Keratinocyte (primary cell): ENCODE measurements at regions not wholly inside any gene's neighbourhood (a gene's known extent, or its start where the extent isn't known, plus 50 kb on each side); places are given as distances from the start of the nearest gene placed in this dataset.

Source experiments
- DNase-seq: peaks from one replicate; pipeline ENCODE4 v3.0.0-alpha.2; 2011; ENCODE audit warnings: low read depth, missing footprints, low spot score
- FAIRE-seq: peaks from 2 replicates; lab custom pipeline; 2011; peaks lifted over from hg19 to GRCh38; lab: Jason Lieb, UNC
- H2AFZ ChIP-seq: 2 replicates; pipeline ENCODE4 v1.6.0; 2012; ENCODE audit warnings: low read length, control low read depth, inconsistent platforms; ENCODE audit not compliant: control insufficient read depth
- H3K27ac ChIP-seq: 2 replicates; pipeline ENCODE4 v1.5.1; 2011; ENCODE audit warnings: low read length; ENCODE audit not compliant: control insufficient read depth, insufficient read depth
- H3K27me3 ChIP-seq: 3 replicates; pipeline ENCODE4 v1.6.0; 2011; ENCODE audit warnings: low read length; ENCODE audit not compliant: control insufficient read depth, insufficient read depth; ENCODE audit errors: extremely low read depth
- H3K36me3 ChIP-seq, 2 experiments: 2 replicates in 1 of 2; 3 replicates in 1 of 2; pipeline ENCODE4 v1.5.1; 2011; ENCODE audit warnings: low read length in 2 of 2, mild to moderate bottlenecking in 1 of 2; ENCODE audit not compliant: control insufficient read depth in 2 of 2, insufficient read depth in 2 of 2; ENCODE audit errors: extremely low read depth in 1 of 2
- H3K4me1 ChIP-seq: 3 replicates; pipeline ENCODE4 v1.5.1; 2011; ENCODE audit warnings: low read length; ENCODE audit not compliant: control insufficient read depth, insufficient read depth; ENCODE audit errors: extremely low read depth
- H3K4me2 ChIP-seq: 3 replicates; pipeline ENCODE4 v1.6.0; 2011; ENCODE audit warnings: low read depth, low read length; ENCODE audit not compliant: control insufficient read depth, insufficient read depth; ENCODE audit errors: extremely low read depth
- H3K4me3 ChIP-seq, 3 experiments: fragments of 200-600 bp in 1 of 3; sonication (generic) in 1 of 3; 2 replicates in 2 of 3; 3 replicates in 1 of 3; pipeline ENCODE4 v1.5.1; 2011 to 2016; ENCODE audit warnings: low read length in 3 of 3, mild to moderate bottlenecking in 3 of 3, control low read depth in 2 of 3, inconsistent platforms in 1 of 3, low read depth in 1 of 3, mixed read lengths in 1 of 3, mixed run types in 1 of 3, moderate library complexity in 1 of 3; ENCODE audit not compliant: control insufficient read depth in 2 of 3, insufficient read depth in 2 of 3; ENCODE audit errors: extremely low read depth in 1 of 3
- H3K79me2 ChIP-seq: 2 replicates; pipeline ENCODE4 v1.6.0; 2012; ENCODE audit warnings: low read length; ENCODE audit not compliant: control insufficient read depth, insufficient read depth
- H3K9ac ChIP-seq: 3 replicates; pipeline ENCODE4 v1.6.0; 2011; ENCODE audit warnings: low read length; ENCODE audit not compliant: control insufficient read depth, insufficient read depth; ENCODE audit errors: extremely low read depth
- H3K9me1 ChIP-seq: 3 replicates; pipeline ENCODE4 v1.6.0; 2011; ENCODE audit warnings: low read length; ENCODE audit not compliant: control insufficient read depth, insufficient read depth; ENCODE audit errors: extremely low read depth
- H3K9me3 ChIP-seq: 2 replicates; pipeline ENCODE4 v1.5.1; 2012; ENCODE audit warnings: low read depth, low read length; ENCODE audit not compliant: control insufficient read depth
- H4K20me1 ChIP-seq: 3 replicates; pipeline ENCODE4 v1.6.0; 2011; ENCODE audit warnings: low read length; ENCODE audit not compliant: control insufficient read depth, insufficient read depth; ENCODE audit errors: extremely low read depth
- EZH2 ChIP-seq: IDR thresholded peaks from one replicate; pipeline ENCODE4 v1.6.1; 2012; ENCODE audit warnings: inconsistent platforms, mild to moderate bottlenecking, low read length, moderate library complexity
- dilution Hi-C: fragments of 300-500 bp; cut with MboI; formaldehyde crosslinking; loops from one replicate; pipeline ENCODE4 v1.7.0; 2020; ENCODE audit warnings: low sequenced_read_pairs; ENCODE audit not compliant: extremely low pct_ligation_motif_present
- TF ChIP-seq, protein P1 (sequence below), 3 experiments: IDR thresholded peaks in 1 of 3; conservative IDR thresholded peaks in 1 of 3; optimal IDR thresholded peaks in 1 of 3; 2 replicates in 2 of 3; 3 replicates in 1 of 3; pipeline versions ENCODE3 to v1.5.1; 2011; ENCODE audit warnings: low read length in 3 of 3, mild to moderate bottlenecking in 3 of 3, moderate library complexity in 2 of 3, control low read depth in 1 of 3, inconsistent platforms in 1 of 3; ENCODE audit not compliant: insufficient read depth in 2 of 3; ENCODE audit errors: extremely low read depth in 1 of 3

DNA sequence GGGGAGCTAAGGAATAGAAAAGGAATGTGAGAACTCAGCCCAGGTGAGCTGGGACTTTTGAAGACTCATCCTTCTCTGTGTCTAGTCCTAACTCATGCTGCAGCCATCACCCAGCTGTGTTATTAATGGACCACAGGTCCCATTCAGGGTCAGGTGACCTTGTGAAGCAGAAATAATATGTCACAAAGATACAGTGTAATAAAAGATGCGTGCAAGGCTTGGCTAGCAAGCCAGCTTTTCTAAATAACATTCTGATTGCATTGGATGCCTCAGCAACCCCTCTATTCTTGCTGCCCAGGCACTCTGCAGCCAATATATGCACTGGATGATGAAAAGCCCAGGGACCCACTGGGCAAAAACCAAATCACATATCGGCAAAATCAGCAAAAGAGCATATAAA is 393.1 kb upstream of the PIK3C3 start:
- dilution Hi-C loops = no loop called here
- DNase-seq = no peak
- Histone ChIP-seq H3K79me2 (no peaks in the 10 kb centered on the region), H3K9me1 (no peaks in the 10 kb centered on the region), H4K20me1 (no peaks in the 10 kb centered on the region), H3K27ac (no peak overlapping the region), H3K9me3 (no peaks in the 10 kb centered on the region), H3K36me3 (no peaks in the 10 kb centered on the region), H3K9ac (no peak overlapping the region), H2AFZ (no peak overlapping the region), H3K27me3 (no peaks in the 10 kb centered on the region), H3K4me2 (no peak overlapping the region), H3K4me3 (no peak overlapping the region), H3K4me1 (no peaks in the 10 kb centered on the region)
- TF ChIP-seq, protein P1, sequence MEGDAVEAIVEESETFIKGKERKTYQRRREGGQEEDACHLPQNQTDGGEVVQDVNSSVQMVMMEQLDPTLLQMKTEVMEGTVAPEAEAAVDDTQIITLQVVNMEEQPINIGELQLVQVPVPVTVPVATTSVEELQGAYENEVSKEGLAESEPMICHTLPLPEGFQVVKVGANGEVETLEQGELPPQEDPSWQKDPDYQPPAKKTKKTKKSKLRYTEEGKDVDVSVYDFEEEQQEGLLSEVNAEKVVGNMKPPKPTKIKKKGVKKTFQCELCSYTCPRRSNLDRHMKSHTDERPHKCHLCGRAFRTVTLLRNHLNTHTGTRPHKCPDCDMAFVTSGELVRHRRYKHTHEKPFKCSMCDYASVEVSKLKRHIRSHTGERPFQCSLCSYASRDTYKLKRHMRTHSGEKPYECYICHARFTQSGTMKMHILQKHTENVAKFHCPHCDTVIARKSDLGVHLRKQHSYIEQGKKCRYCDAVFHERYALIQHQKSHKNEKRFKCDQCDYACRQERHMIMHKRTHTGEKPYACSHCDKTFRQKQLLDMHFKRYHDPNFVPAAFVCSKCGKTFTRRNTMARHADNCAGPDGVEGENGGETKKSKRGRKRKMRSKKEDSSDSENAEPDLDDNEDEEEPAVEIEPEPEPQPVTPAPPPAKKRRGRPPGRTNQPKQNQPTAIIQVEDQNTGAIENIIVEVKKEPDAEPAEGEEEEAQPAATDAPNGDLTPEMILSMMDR (optimal IDR thresholded peaks at IDR 0.05 in 1 of 3, IDR thresholded peaks at IDR 0.05 in 1 of 3, conservative IDR thresholded peaks at IDR 0.05 in 1 of 3; ENCODE audit: extremely low read depth in 1 of 3, insufficient read depth in 2 of 3, low read length in 3 of 3) = no peak
- no peak for TF ChIP-seq EZH2
- no peak for FAIRE-seq

DNA sequence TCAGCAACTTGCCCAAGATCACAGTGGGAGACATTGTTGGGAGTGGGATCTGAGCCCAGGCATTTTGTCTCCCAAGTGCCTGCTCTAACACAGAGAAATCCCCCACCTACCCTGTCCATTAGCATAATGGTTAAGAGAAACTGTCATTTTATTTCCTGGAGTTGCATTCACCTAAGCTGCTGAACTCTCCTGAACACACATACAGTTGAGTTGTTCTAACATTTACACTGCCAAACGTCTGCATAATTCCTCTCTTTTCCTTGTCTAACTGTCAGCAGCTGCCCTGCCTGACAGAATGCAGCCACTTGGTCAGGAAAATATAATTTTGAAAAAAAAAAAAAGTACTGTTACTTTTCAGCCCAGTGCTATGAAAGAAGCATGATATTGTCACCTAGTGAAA is 396.3 kb upstream of the PIK3C3 start:
- Histone ChIP-seq H3K27me3 (no peaks in the 10 kb centered on the region), H3K4me1 (no peaks in the 10 kb centered on the region), H3K27ac (no peak overlapping the region), H3K36me3 (no peaks in the 10 kb centered on the region), H3K9me1 (no peaks in the 10 kb centered on the region), H3K9ac (no peak overlapping the region), H3K4me2 (no peak overlapping the region), H4K20me1 (no peaks in the 10 kb centered on the region), H3K4me3 (no peak overlapping the region), H3K9me3 (no peaks in the 10 kb centered on the region), H2AFZ (no peak overlapping the region), H3K79me2 (no peaks in the 10 kb centered on the region)
- dilution Hi-C loops = no loop called here
- no peak for FAIRE-seq
- TF ChIP-seq, protein P1 (optimal IDR thresholded peaks at IDR 0.05 in 1 of 3, IDR thresholded peaks at IDR 0.05 in 1 of 3, conservative IDR thresholded peaks at IDR 0.05 in 1 of 3; ENCODE audit: extremely low read depth in 1 of 3, insufficient read depth in 2 of 3, low read length in 3 of 3) = no peak
- no peak for TF ChIP-seq EZH2
- no peak for DNase-seq
